Kasumi-1 (cell line): ENCODE measurements at regions not wholly inside any gene's neighbourhood (a gene's known extent, or its start where the extent isn't known, plus 50 kb on each side); places are given as distances from the start of the nearest gene placed in this dataset.

ENCODE experiments used
- DNase-seq, 2 experiments: peaks; one replicate each; lab custom pipeline; 2025; lab: John Stamatoyannopoulos, UW

- no peak for DNase-seq
Observed at GRCh38 chr18:60775978-60776377, 403.4 kb upstream of the MC4R start.

GRCh38 chr18:60784161-60784560, 411.6 kb upstream of the MC4R start:
- DNase-seq = no peak

- no peak for DNase-seq
Observed at GRCh38 chr18:60794802-60795201, 422.2 kb upstream of the MC4R start.

GRCh38 chr18:60804415-60804814, 431.8 kb upstream of the MC4R start:
- DNase-seq = no peak

- DNase-seq = no peak
Observed at GRCh38 chr18:60809937-60810336, 437.4 kb upstream of the MC4R start.

- DNase-seq = no peak
Observed at GRCh38 chr18:60812921-60813320, 440.3 kb upstream of the MC4R start.

- DNase-seq = no peak
Observed at GRCh38 chr18:60826346-60826745, 453.8 kb upstream of the MC4R start.

- DNase-seq = no peak
Observed at GRCh38 chr18:60831971-60832370, 459.4 kb upstream of the MC4R start.

- peak; percentile 66 to 75 for DNase-seq
Observed at GRCh38 chr18:60838677-60839076, 466.1 kb upstream of the MC4R start.

GRCh38 chr18:60846396-60846795, 473.8 kb upstream of the MC4R start:
- no peak for DNase-seq

- DNase-seq = no peak
Observed at GRCh38 chr18:60847517-60847916, 474.9 kb upstream of the MC4R start.

- DNase-seq = no peak
Observed at GRCh38 chr18:60861575-60861974, 471.7 kb upstream of the CDH20 start.

- DNase-seq = no peak
Observed at GRCh38 chr18:60862988-60863387, 470.2 kb upstream of the CDH20 start.

GRCh38 chr18:60865801-60866200, 467.4 kb upstream of the CDH20 start:
- DNase-seq = no peak

GRCh38 chr18:60870261-60871153, 462.7 kb upstream of the CDH20 start:
- DNase-seq = no peak

- DNase-seq = no peak
Observed at GRCh38 chr18:60872434-60872833, 460.8 kb upstream of the CDH20 start.

GRCh38 chr18:60873708-60874107, 459.5 kb upstream of the CDH20 start:
- DNase-seq = no peak

- no peak for DNase-seq
Observed at GRCh38 chr18:60875957-60876507, 457.2 kb upstream of the CDH20 start.

GRCh38 chr18:60880184-60880583, 453.0 kb upstream of the CDH20 start:
- no peak for DNase-seq

GRCh38 chr18:60883587-60883986, 449.6 kb upstream of the CDH20 start:
- DNase-seq = no peak

- no peak for DNase-seq
Observed at GRCh38 chr18:60888071-60888624, 445.1 kb upstream of the CDH20 start.

GRCh38 chr18:60889442-60889841, 443.8 kb upstream of the CDH20 start:
- DNase-seq = no peak

- no peak for DNase-seq
Observed at GRCh38 chr18:60891936-60892335, 441.3 kb upstream of the CDH20 start.
